ENCODE measurements at regions not wholly inside any gene's neighbourhood (a gene's known extent, or its start where the extent isn't known, plus 50 kb on each side); places are given as distances from the start of the nearest gene placed in this dataset.

- DNase-seq (ENCODE audit: missing footprints) (no peak), ATAC-seq (no peak)
- intact Hi-C loops (cut with DNase I) = no loop called here
These were observed 934.4 kb downstream of the HACE1 start for GRCh38 chr6:103925317-103925716.

GRCh38 chr6:103910018-103910417 lies 949.7 kb downstream of the HACE1 start:
- no peak for DNase-seq (ENCODE audit: missing footprints)
- ATAC-seq = no peak
- intact Hi-C loops (cut with DNase I) = no loop called here

GRCh38 chr6:103908898-103909297 lies 950.8 kb downstream of the HACE1 start:
- intact Hi-C loops (cut with DNase I) = no loop called here
- no peak for DNase-seq (ENCODE audit: missing footprints)
- no peak for ATAC-seq

GRCh38 chr6:103895136-103895535 lies 964.6 kb downstream of the HACE1 start:
- ATAC-seq = no peak
- intact Hi-C loops (cut with DNase I) = no loop called here
- DNase-seq (ENCODE audit: missing footprints) = no peak

GRCh38 chr6:103893141-103893581 lies 966.6 kb downstream of the HACE1 start:
- intact Hi-C loops (cut with DNase I) = no loop called here
- ATAC-seq (peak; percentile 93), DNase-seq (ENCODE audit: missing footprints) (no peak)

GRCh38 chr6:103886951-103887350 lies 972.8 kb downstream of the HACE1 start:
- intact Hi-C loops (cut with DNase I) = no loop called here
- no peak for DNase-seq (ENCODE audit: missing footprints)
- no peak for ATAC-seq

- DNase-seq (ENCODE audit: missing footprints) (no peak), ATAC-seq (no peak)
- intact Hi-C loops (cut with DNase I) = no loop called here
These were observed 974.3 kb downstream of the HACE1 start for GRCh38 chr6:103885446-103885845.

GRCh38 chr6:103879800-103880199 lies 979.9 kb downstream of the HACE1 start:
- DNase-seq (ENCODE audit: missing footprints) (no peak), ATAC-seq (no peak)
- intact Hi-C loops (cut with DNase I) = no loop called here

- DNase-seq (ENCODE audit: missing footprints) (no peak), ATAC-seq (no peak)
- intact Hi-C loops (cut with DNase I) = no loop called here
These were observed 984.5 kb downstream of the HACE1 start for GRCh38 chr6:103875221-103875620.

GRCh38 chr6:103874575-103874974 lies 985.1 kb downstream of the HACE1 start:
- ATAC-seq = no peak
- DNase-seq (ENCODE audit: missing footprints) = no peak
- intact Hi-C loops (cut with DNase I) = no loop called here

- DNase-seq (ENCODE audit: missing footprints) (no peak), ATAC-seq (peak; percentile 62)
- intact Hi-C loops (cut with DNase I) = no loop called here
These were observed 987.0 kb downstream of the HACE1 start for GRCh38 chr6:103872678-103873077.

GRCh38 chr6:103872233-103872632 lies 987.5 kb downstream of the HACE1 start:
- DNase-seq (ENCODE audit: missing footprints) (no peak), ATAC-seq (no peak)
- intact Hi-C loops (cut with DNase I) = no loop called here

- DNase-seq (ENCODE audit: missing footprints) (no peak), ATAC-seq (no peak)
- intact Hi-C loops (cut with DNase I) = no loop called here
These were observed 988.7 kb downstream of the HACE1 start for GRCh38 chr6:103870970-103871369.

GRCh38 chr6:103862297-103862696 lies 997.4 kb downstream of the HACE1 start:
- DNase-seq (ENCODE audit: missing footprints) (no peak), ATAC-seq (no peak)
- intact Hi-C loops (cut with DNase I) = no loop called here

GRCh38 chr6:103858003-103858402 lies 1001.7 kb downstream of the HACE1 start:
- ATAC-seq (no peak), DNase-seq (ENCODE audit: missing footprints) (no peak)
- intact Hi-C loops (cut with DNase I) = no loop called here

- intact Hi-C loops (cut with DNase I) = no loop called here
- DNase-seq (ENCODE audit: missing footprints) = no peak
- ATAC-seq = no peak
These were observed 1004.0 kb downstream of the HACE1 start for GRCh38 chr6:103855750-103856149.

- no peak for ATAC-seq
- intact Hi-C loops (cut with DNase I) = no loop called here
These were observed 1005.7 kb downstream of the HACE1 start for GRCh38 chr6:103854059-103854458.

GRCh38 chr6:103838457-103838856 lies 1021.3 kb downstream of the HACE1 start:
- DNase-seq (ENCODE audit: missing footprints) (no peak), ATAC-seq (no peak)
- intact Hi-C loops (cut with DNase I) = no loop called here

More at GRCh38 chr6:103854059-103854458, 1005.7 kb downstream of the HACE1 start:
- no peak for DNase-seq (ENCODE audit: missing footprints)

- no peak for ATAC-seq
- DNase-seq (ENCODE audit: missing footprints) = no peak
- intact Hi-C loops (cut with DNase I) = no loop called here
These were observed 1033.5 kb downstream of the HACE1 start for GRCh38 chr6:103826209-103826608.

GRCh38 chr6:103820148-103820547 lies 1039.6 kb downstream of the HACE1 start:
- ATAC-seq (no peak), DNase-seq (ENCODE audit: missing footprints) (no peak)
- intact Hi-C loops (cut with DNase I) = no loop called here

- DNase-seq (ENCODE audit: missing footprints) = no peak
These were observed 1040.2 kb downstream of the HACE1 start for GRCh38 chr6:103819509-103819908.

GRCh38 chr6:103812970-103813369 lies 1046.7 kb downstream of the HACE1 start:
- ATAC-seq = no peak
- intact Hi-C loops (cut with DNase I) = no loop called here

More at GRCh38 chr6:103819509-103819908, 1040.2 kb downstream of the HACE1 start:
- intact Hi-C loops (cut with DNase I) = no loop called here
- no peak for ATAC-seq

More at GRCh38 chr6:103812970-103813369, 1046.7 kb downstream of the HACE1 start:
- no peak for DNase-seq (ENCODE audit: missing footprints)

Measured in Right ventricle myocardium inferior (tissue), 1 donor.